ENCODE measurements at regions not wholly inside any gene's neighbourhood (a gene's known extent, or its start where the extent isn't known, plus 50 kb on each side); places are given as distances from the start of the nearest gene placed in this dataset.

GRCh38 chr2:192381082-192381481 lies 186.3 kb upstream of the TMEFF2 start:
- no CpG with 5 or more reads among the region's 1 CpG for WGBS (ENCODE audit: insufficient coverage)
- H3K9ac ChIP-seq (ENCODE audit: insufficient read depth, low read length, poor library complexity, severe bottlenecking), result no peak overlapping the region
- intact Hi-C loops (cut with micrococcal nuclease), result no loop called here
- no peaks in the 10 kb centered on the region for H3K27me3 ChIP-seq (ENCODE audit: control insufficient read depth in 2 of 2, insufficient read depth in 2 of 2, low read length in 2 of 2)
- no peaks in the 10 kb centered on the region for H3K36me3 ChIP-seq (replicated peaks in 1 of 2; ENCODE audit: control insufficient read depth in 1 of 2, insufficient read depth in 2 of 2, low read length in 2 of 2)
- H3K27ac Mint-ChIP-seq, result no peak overlapping the region
- H3K4me1 ChIP-seq (ENCODE audit: control insufficient read depth in 1 of 2, insufficient read depth in 2 of 2, low read length in 2 of 2), result no peaks in the 10 kb centered on the region
- no peak overlapping the region for H2AFZ ChIP-seq (ENCODE audit: insufficient read depth, low read depth, low read length, poor library complexity, severe bottlenecking)
- H3K27ac ChIP-seq (ENCODE audit: low read depth in 1 of 2, low read length in 2 of 2), result no peak overlapping the region
- no peak overlapping the region for H3K4me3 ChIP-seq (replicated peaks in 1 of 3; ENCODE audit: low read depth in 2 of 3, low read length in 3 of 3)
- H3K27me3 Mint-ChIP-seq (ENCODE audit: low read depth in 3 of 3), result no peaks in the 10 kb centered on the region
- no peaks in the 10 kb centered on the region for H3K9me3 ChIP-seq (replicated peaks in 1 of 2; ENCODE audit: control insufficient read depth in 1 of 2, insufficient read depth in 1 of 2, low read length in 2 of 2)
- H3K79me2 ChIP-seq (ENCODE audit: insufficient read depth, low read length), result no peaks in the 10 kb centered on the region
- no peak for DNase-seq
- no peaks in the 10 kb centered on the region for H3K36me3 Mint-ChIP-seq
- no peak for TF ChIP-seq CTCF (IDR thresholded peaks at IDR 0.05)
- H3K4me2 ChIP-seq (replicated peaks; ENCODE audit: extremely low read depth, low read length, poor library complexity, severe bottlenecking), result no peak overlapping the region
- no peaks in the 10 kb centered on the region for H3K4me1 Mint-ChIP-seq
- H4K20me1 ChIP-seq (ENCODE audit: insufficient read depth, low read length), result no peaks in the 10 kb centered on the region
- H3K9me3 Mint-ChIP-seq, result peaks cover 0 to 6% (median 2%) of the 10 kb centered on the region in 7 donors
- H3K4me3 Mint-ChIP-seq, result no peak overlapping the region

GRCh38 chr2:192379736-192380135 lies 185.0 kb upstream of the TMEFF2 start:
- H3K27me3 ChIP-seq (ENCODE audit: control insufficient read depth in 2 of 2, insufficient read depth in 2 of 2, low read length in 2 of 2), result no peaks in the 10 kb centered on the region
- no peak overlapping the region for H3K4me3 ChIP-seq (replicated peaks in 1 of 3; ENCODE audit: low read depth in 2 of 3, low read length in 3 of 3)
- no peak overlapping the region for H2AFZ ChIP-seq (ENCODE audit: insufficient read depth, low read depth, low read length, poor library complexity, severe bottlenecking)
- intact Hi-C loops (cut with micrococcal nuclease), result no loop called here
- Mint-ChIP-seq H3K4me3 (no peak overlapping the region), H3K27ac (no peak overlapping the region), H3K27me3 (ENCODE audit: low read depth in 3 of 3) (no peaks in the 10 kb centered on the region), H3K9me3 (peaks cover 0 to 5% (median 2%) of the 10 kb centered on the region in 7 donors), H3K4me1 (no peaks in the 10 kb centered on the region), H3K36me3 (no peaks in the 10 kb centered on the region)
- no peaks in the 10 kb centered on the region for H3K36me3 ChIP-seq (replicated peaks in 1 of 2; ENCODE audit: control insufficient read depth in 1 of 2, insufficient read depth in 2 of 2, low read length in 2 of 2)
- no peak overlapping the region for H3K9ac ChIP-seq (ENCODE audit: insufficient read depth, low read length, poor library complexity, severe bottlenecking)
- H3K4me1 ChIP-seq (ENCODE audit: control insufficient read depth in 1 of 2, insufficient read depth in 2 of 2, low read length in 2 of 2), result no peaks in the 10 kb centered on the region
- H3K27ac ChIP-seq (ENCODE audit: low read depth in 1 of 2, low read length in 2 of 2), result no peak overlapping the region
- DNase-seq, result no peak
- WGBS (ENCODE audit: insufficient coverage), result no CpG with 5 or more reads among the region's 1 CpG
- H3K79me2 ChIP-seq (ENCODE audit: insufficient read depth, low read length), result no peaks in the 10 kb centered on the region
- no peak for TF ChIP-seq CTCF (IDR thresholded peaks at IDR 0.05)
- no peaks in the 10 kb centered on the region for H3K9me3 ChIP-seq (replicated peaks in 1 of 2; ENCODE audit: control insufficient read depth in 1 of 2, insufficient read depth in 1 of 2, low read length in 2 of 2)
- H3K4me2 ChIP-seq (replicated peaks; ENCODE audit: extremely low read depth, low read length, poor library complexity, severe bottlenecking), result no peak overlapping the region
- H4K20me1 ChIP-seq (ENCODE audit: insufficient read depth, low read length), result no peaks in the 10 kb centered on the region

Measured in CD14-positive monocyte (primary cell).